Karpas-422 (cell line): ENCODE measurements at regions not wholly inside any gene's neighbourhood (a gene's known extent, or its start where the extent isn't known, plus 50 kb on each side); places are given as distances from the start of the nearest gene placed in this dataset.

Experiments
- DNase-seq: peaks from one replicate; pipeline ENCODE4 v3.0.0-alpha.2; 2015
- H2AFZ ChIP-seq: fragments of 200-600 bp; sonication (generic); 2 replicates; pipeline ENCODE4 v1.6.1; 2014; ENCODE audit warnings: antibody characterized with exemption, low read length, mixed read lengths
- H3K27ac ChIP-seq: fragments of 200-600 bp; sonication (generic); 2 replicates; pipeline ENCODE4 v1.5.1; 2014; ENCODE audit warnings: mild to moderate bottlenecking, low read length, moderate library complexity
- H3K27me3 ChIP-seq: fragments of 200-600 bp; sonication (generic); 2 replicates; pipeline ENCODE4 v1.6.1; 2014; ENCODE audit warnings: low read length, mixed read lengths
- H3K36me3 ChIP-seq: fragments of 200-600 bp; sonication (generic); 2 replicates; pipeline ENCODE4 v1.6.1; 2014; ENCODE audit warnings: low read length, mixed read lengths; ENCODE audit not compliant: insufficient read depth
- H3K4me1 ChIP-seq: fragments of 200-600 bp; sonication (generic); 2 replicates; pipeline ENCODE4 v1.6.1; 2014; ENCODE audit warnings: mild to moderate bottlenecking, low read length, mixed read lengths
- H3K4me2 ChIP-seq: fragments of 200-600 bp; sonication (generic); 2 replicates; pipeline ENCODE4 v1.6.1; 2014; ENCODE audit warnings: low read length, low read depth, mild to moderate bottlenecking; ENCODE audit not compliant: poor library complexity, severe bottlenecking
- H3K4me3 ChIP-seq: fragments of 200-600 bp; sonication (generic); 2 replicates; pipeline ENCODE4 v1.5.1; 2014; ENCODE audit warnings: mild to moderate bottlenecking, antibody characterized with exemption, low read length, mixed read lengths
- H3K79me2 ChIP-seq: fragments of 200-600 bp; sonication (generic); 2 replicates; pipeline ENCODE4 v1.6.1; 2014; ENCODE audit warnings: mild to moderate bottlenecking, low read length, mixed read lengths
- H3K9ac ChIP-seq: fragments of 200-600 bp; sonication (generic); 2 replicates; pipeline ENCODE4 v1.6.0; 2014; ENCODE audit warnings: low read length
- H3K9me2 ChIP-seq: fragments of 200-600 bp; sonication (generic), shearing (Covaris generic); replicated peaks from 2 replicates; pipeline ENCODE4 v1.6.0; 2014; ENCODE audit warnings: mild to moderate bottlenecking, low read length, moderate library complexity; ENCODE audit not compliant: insufficient read depth
- H3K9me3 ChIP-seq: fragments of 300-700, 200-600 bp; sonication (generic); 2 replicates; pipeline ENCODE4 v1.6.1; 2014; ENCODE audit warnings: low read length, mixed read lengths
- H4K20me1 ChIP-seq: fragments of 200-600 bp; sonication (generic); 2 replicates; pipeline ENCODE4 v1.6.1; 2014; ENCODE audit warnings: mild to moderate bottlenecking, antibody characterized with exemption, low read length, low read depth; ENCODE audit not compliant: insufficient read depth

GRCh38 chr1:98264727-98265126 is 343.9 kb upstream of the DPYD start:
- Histone ChIP-seq H3K9me3 (no peaks in the 10 kb centered on the region), H3K9ac (no peak overlapping the region), H3K4me2 (no peak overlapping the region), H4K20me1 (no peaks in the 10 kb centered on the region), H3K36me3 (no peaks in the 10 kb centered on the region), H3K9me2 (no peaks in the 10 kb centered on the region), H2AFZ (no peak overlapping the region), H3K79me2 (no peaks in the 10 kb centered on the region), H3K4me1 (no peaks in the 10 kb centered on the region), H3K27me3 (no peaks in the 10 kb centered on the region), H3K4me3 (no peak overlapping the region), H3K27ac (no peak overlapping the region)
- DNase-seq = no peak

GRCh38 chr1:98260839-98261238 is 340.0 kb upstream of the DPYD start:
- no peaks in the 10 kb centered on the region for H3K4me1 ChIP-seq
- no peak for DNase-seq
- no peaks in the 10 kb centered on the region for H3K9me3 ChIP-seq
- no peak overlapping the region for H3K4me2 ChIP-seq
- no peaks in the 10 kb centered on the region for H3K36me3 ChIP-seq
- H2AFZ ChIP-seq = no peak overlapping the region
- H3K9ac ChIP-seq = no peak overlapping the region
- no peaks in the 10 kb centered on the region for H4K20me1 ChIP-seq
- no peaks in the 10 kb centered on the region for H3K9me2 ChIP-seq
- no peaks in the 10 kb centered on the region for H3K79me2 ChIP-seq
- H3K27ac ChIP-seq = no peak overlapping the region
- H3K27me3 ChIP-seq = no peaks in the 10 kb centered on the region
- no peak overlapping the region for H3K4me3 ChIP-seq

GRCh38 chr1:98260412-98260811 is 339.6 kb upstream of the DPYD start:
- no peaks in the 10 kb centered on the region for H3K36me3 ChIP-seq
- H3K27me3 ChIP-seq = no peaks in the 10 kb centered on the region
- no peak overlapping the region for H3K27ac ChIP-seq

GRCh38 chr1:98256700-98257099 is 335.9 kb upstream of the DPYD start:
- no peaks in the 10 kb centered on the region for H3K36me3 ChIP-seq
- DNase-seq = no peak
- no peaks in the 10 kb centered on the region for H3K79me2 ChIP-seq
- no peaks in the 10 kb centered on the region for H3K9me2 ChIP-seq
- H2AFZ ChIP-seq = no peak overlapping the region
- H3K27me3 ChIP-seq = no peaks in the 10 kb centered on the region
- H3K4me2 ChIP-seq = no peak overlapping the region
- H3K4me1 ChIP-seq = no peaks in the 10 kb centered on the region
- no peak overlapping the region for H3K9ac ChIP-seq
- no peak overlapping the region for H3K27ac ChIP-seq
- no peaks in the 10 kb centered on the region for H3K9me3 ChIP-seq
- no peak overlapping the region for H3K4me3 ChIP-seq
- H4K20me1 ChIP-seq = no peaks in the 10 kb centered on the region

More at GRCh38 chr1:98260412-98260811, 339.6 kb upstream of the DPYD start:
- H3K4me1 ChIP-seq = no peaks in the 10 kb centered on the region
- no peak overlapping the region for H3K4me2 ChIP-seq
- no peaks in the 10 kb centered on the region for H4K20me1 ChIP-seq
- H3K79me2 ChIP-seq = no peaks in the 10 kb centered on the region
- no peak for DNase-seq
- no peak overlapping the region for H3K9ac ChIP-seq
- H2AFZ ChIP-seq = no peak overlapping the region
- no peaks in the 10 kb centered on the region for H3K9me2 ChIP-seq
- no peaks in the 10 kb centered on the region for H3K9me3 ChIP-seq
- H3K4me3 ChIP-seq = no peak overlapping the region

GRCh38 chr1:98253145-98253544 is 332.3 kb upstream of the DPYD start:
- Histone ChIP-seq H3K36me3 (no peaks in the 10 kb centered on the region), H3K4me2 (no peak overlapping the region), H3K9me2 (no peaks in the 10 kb centered on the region), H3K27ac (no peak overlapping the region), H4K20me1 (no peaks in the 10 kb centered on the region), H3K4me3 (no peak overlapping the region), H3K9ac (no peak overlapping the region), H3K4me1 (no peaks in the 10 kb centered on the region), H3K27me3 (no peaks in the 10 kb centered on the region), H3K9me3 (no peaks in the 10 kb centered on the region), H3K79me2 (no peaks in the 10 kb centered on the region), H2AFZ (no peak overlapping the region)
- no peak for DNase-seq

- no peaks in the 10 kb centered on the region for H3K9me3 ChIP-seq
- no peak overlapping the region for H2AFZ ChIP-seq
- H4K20me1 ChIP-seq = no peaks in the 10 kb centered on the region
- no peaks in the 10 kb centered on the region for H3K4me1 ChIP-seq
- H3K4me3 ChIP-seq = no peak overlapping the region
- no peak overlapping the region for H3K4me2 ChIP-seq
- H3K27ac ChIP-seq = no peak overlapping the region
- H3K9ac ChIP-seq = no peak overlapping the region
- H3K36me3 ChIP-seq = no peaks in the 10 kb centered on the region
- no peaks in the 10 kb centered on the region for H3K79me2 ChIP-seq
- no peaks in the 10 kb centered on the region for H3K27me3 ChIP-seq
- DNase-seq = no peak
- H3K9me2 ChIP-seq = no peaks in the 10 kb centered on the region
Observed at GRCh38 chr1:98251497-98251896, 330.7 kb upstream of the DPYD start.

GRCh38 chr1:98232678-98233077 is 311.8 kb upstream of the DPYD start:
- 0 out of 2 replicates have a peak, but pooled peaks cover 3% of the 10 kb centered on the region for H3K27me3 ChIP-seq
- no peaks in the 10 kb centered on the region for H3K9me3 ChIP-seq
- H3K4me3 ChIP-seq = no peak overlapping the region
- no peak overlapping the region for H3K9ac ChIP-seq
- no peaks in the 10 kb centered on the region for H4K20me1 ChIP-seq
- no peaks in the 10 kb centered on the region for H3K79me2 ChIP-seq
- no peak for DNase-seq
- H3K4me2 ChIP-seq = no peak overlapping the region
- no peaks in the 10 kb centered on the region for H3K9me2 ChIP-seq
- H3K4me1 ChIP-seq = no peaks in the 10 kb centered on the region
- H3K27ac ChIP-seq = no peak overlapping the region
- no peak overlapping the region for H2AFZ ChIP-seq
- no peaks in the 10 kb centered on the region for H3K36me3 ChIP-seq

GRCh38 chr1:98222706-98223105 is 301.9 kb upstream of the DPYD start:
- Histone ChIP-seq H3K9me3 (no peaks in the 10 kb centered on the region), H4K20me1 (no peaks in the 10 kb centered on the region), H2AFZ (no peak overlapping the region), H3K36me3 (no peaks in the 10 kb centered on the region), H3K9ac (no peak overlapping the region), H3K4me2 (no peak overlapping the region), H3K79me2 (no peaks in the 10 kb centered on the region), H3K4me3 (no peak overlapping the region), H3K4me1 (no peaks in the 10 kb centered on the region), H3K27me3 (no peaks in the 10 kb centered on the region; the same call in 1 of the 2 replicates), H3K27ac (no peak overlapping the region), H3K9me2 (no peaks in the 10 kb centered on the region)
- DNase-seq = no peak

- Histone ChIP-seq H3K4me1 (no peaks in the 10 kb centered on the region), H3K9me3 (no peaks in the 10 kb centered on the region), H2AFZ (no peak overlapping the region), H3K27ac (no peak overlapping the region), H4K20me1 (no peaks in the 10 kb centered on the region), H3K36me3 (no peaks in the 10 kb centered on the region), H3K4me3 (no peak overlapping the region), H3K4me2 (no peak overlapping the region), H3K9me2 (no peaks in the 10 kb centered on the region), H3K79me2 (no peaks in the 10 kb centered on the region), H3K9ac (no peak overlapping the region), H3K27me3 (no peaks in the 10 kb centered on the region; the same call in 1 of the 2 replicates)
- no peak for DNase-seq
Observed at GRCh38 chr1:98221923-98222322, 301.1 kb upstream of the DPYD start.
